Activated CD4-positive, alpha-beta T cell treated with anti-CD3 and anti-CD28 coated beads for 24 hours (primary cell): ENCODE measurements at regions not wholly inside any gene's neighbourhood (a gene's known extent, or its start where the extent isn't known, plus 50 kb on each side); places are given as distances from the start of the nearest gene placed in this dataset.

Experiments used
- DNase-seq, 2 donors: peaks; one replicate each; pipeline ENCODE4 v3.0.0-alpha.2; 2020; ENCODE audit warnings: low read depth in 2 of 2

GRCh38 chr3:34969513-34969912 lies 669.8 kb upstream of the ARPP21 start:
- no peak for DNase-seq

GRCh38 chr3:34972481-34972880 lies 666.8 kb upstream of the ARPP21 start:
- DNase-seq, result no peak

GRCh38 chr3:34973586-34973985 lies 665.7 kb upstream of the ARPP21 start:
- DNase-seq, result no peak

GRCh38 chr3:34983631-34984030 lies 655.7 kb upstream of the ARPP21 start:
- DNase-seq, result no peak

GRCh38 chr3:34988296-34988695 lies 651.0 kb upstream of the ARPP21 start:
- DNase-seq, result no peak

- no peak for DNase-seq
Measured at GRCh38 chr3:34995796-34996430, 643.4 kb upstream of the ARPP21 start.

GRCh38 chr3:34998902-34999301 lies 640.4 kb upstream of the ARPP21 start:
- DNase-seq, result no peak

GRCh38 chr3:35012214-35012613 lies 627.1 kb upstream of the ARPP21 start:
- DNase-seq, result no peak

- no peak for DNase-seq
Measured at GRCh38 chr3:35028157-35028556, 611.2 kb upstream of the ARPP21 start.

- no peak for DNase-seq
Measured at GRCh38 chr3:35042210-35042991, 596.9 kb upstream of the ARPP21 start.

GRCh38 chr3:35043040-35043439 lies 596.3 kb upstream of the ARPP21 start:
- no peak for DNase-seq

- no peak for DNase-seq
Measured at GRCh38 chr3:35044190-35044589, 595.1 kb upstream of the ARPP21 start.

GRCh38 chr3:35045118-35045517 lies 594.2 kb upstream of the ARPP21 start:
- DNase-seq, result no peak

- no peak for DNase-seq
Measured at GRCh38 chr3:35064761-35065160, 574.6 kb upstream of the ARPP21 start.

GRCh38 chr3:35065891-35066290 lies 573.4 kb upstream of the ARPP21 start:
- no peak for DNase-seq

GRCh38 chr3:35067750-35068149 lies 571.6 kb upstream of the ARPP21 start:
- DNase-seq, result no peak

- DNase-seq, result no peak
Measured at GRCh38 chr3:35070088-35070487, 569.2 kb upstream of the ARPP21 start.

- no peak for DNase-seq
Measured at GRCh38 chr3:35071772-35072171, 567.6 kb upstream of the ARPP21 start.

- no peak for DNase-seq
Measured at GRCh38 chr3:35078780-35079179, 560.5 kb upstream of the ARPP21 start.

GRCh38 chr3:35079403-35079802 lies 559.9 kb upstream of the ARPP21 start:
- DNase-seq, result no peak

- DNase-seq, result no peak
Measured at GRCh38 chr3:35081899-35082298, 557.4 kb upstream of the ARPP21 start.

- no peak for DNase-seq
Measured at GRCh38 chr3:35088943-35089342, 550.4 kb upstream of the ARPP21 start.

GRCh38 chr3:35114686-35115085 lies 524.6 kb upstream of the ARPP21 start:
- DNase-seq, result no peak

GRCh38 chr3:35120026-35120425 lies 519.3 kb upstream of the ARPP21 start:
- DNase-seq, result no peak
